Kidney (tissue), 13 donors: ENCODE measurements at regions not wholly inside any gene's neighbourhood (a gene's known extent, or its start where the extent isn't known, plus 50 kb on each side); places are given as distances from the start of the nearest gene placed in this dataset.

ENCODE experiments used
- DNase-seq, 5 donors: peaks; one replicate each; pipeline ENCODE4 v3.0.0-alpha.2; 2013 to 2020
- FAIRE-seq: peaks from 2 replicates; lab custom pipeline; 2012; peaks lifted over from hg19 to GRCh38; lab: Jason Lieb, UNC
- H3K27ac ChIP-seq, 2 donors: one replicate each; pipeline ENCODE4 v1.7.0; 2013; ENCODE audit warnings: low read depth in 2 of 2, low read length in 2 of 2, inconsistent platforms in 1 of 2
- H3K27me3 ChIP-seq: one replicate; pipeline ENCODE4 v1.7.1; 2013; ENCODE audit warnings: low read length, inconsistent platforms; ENCODE audit not compliant: control insufficient read depth, insufficient read depth
- H3K36me3 ChIP-seq, 3 donors: one replicate each; pipeline versions ENCODE4 v1.7.0 to v1.7.1; 2013; ENCODE audit warnings: low read length in 3 of 3, control low read depth in 1 of 3, inconsistent platforms in 1 of 3; ENCODE audit not compliant: insufficient read depth in 3 of 3, control insufficient read depth in 2 of 3
- H3K4me1 ChIP-seq, 3 donors: one replicate each; pipeline versions ENCODE4 v1.7.0 to v1.7.1; 2013; ENCODE audit warnings: low read length in 3 of 3, inconsistent platforms in 1 of 3, low read depth in 1 of 3; ENCODE audit not compliant: control insufficient read depth in 2 of 3, insufficient read depth in 2 of 3
- H3K4me3 ChIP-seq, 3 donors: one replicate each; pipeline versions ENCODE4 v1.7.0 to v1.8.1; 2013; ENCODE audit warnings: low read length in 3 of 3, control low read depth in 1 of 3, inconsistent platforms in 1 of 3
- H3K9ac ChIP-seq, 3 donors: one replicate each; pipeline versions ENCODE4 v1.7.0 to v1.7.1; 2013; ENCODE audit warnings: low read length in 3 of 3, control low read depth in 1 of 3, inconsistent platforms in 1 of 3
- H3K9me3 ChIP-seq, 3 donors: one replicate each; pipeline versions ENCODE4 v1.7.0 to v1.7.1; 2013; ENCODE audit warnings: low read length in 3 of 3, control low read depth in 1 of 3, inconsistent platforms in 1 of 3; ENCODE audit not compliant: control insufficient read depth in 2 of 3, insufficient read depth in 1 of 3
- intact Hi-C: fragments of 100-400 bp; cut with DNase I; formaldehyde crosslinking; loops from one replicate; pipeline ENCODE4 v1.11.1; 2022
- TF ChIP-seq, protein P1 (sequence below): IDR thresholded peaks from 3 replicates; pipeline ENCODE4 v1.5.1; 2012; ENCODE audit warnings: mild to moderate bottlenecking, moderate library complexity, borderline replicate concordance; ENCODE audit not compliant: insufficient read depth; ENCODE audit errors: extremely low read depth
- donor health status: control.
- donor health status: control.
- donor health status: control.
- donor health status: control.
- donor health status: control.
- donor health status: DM: yes; HTN: yes; CAD: no.
- donor health status: Normal renal cell carcinoma (clear cell type).

DNA sequence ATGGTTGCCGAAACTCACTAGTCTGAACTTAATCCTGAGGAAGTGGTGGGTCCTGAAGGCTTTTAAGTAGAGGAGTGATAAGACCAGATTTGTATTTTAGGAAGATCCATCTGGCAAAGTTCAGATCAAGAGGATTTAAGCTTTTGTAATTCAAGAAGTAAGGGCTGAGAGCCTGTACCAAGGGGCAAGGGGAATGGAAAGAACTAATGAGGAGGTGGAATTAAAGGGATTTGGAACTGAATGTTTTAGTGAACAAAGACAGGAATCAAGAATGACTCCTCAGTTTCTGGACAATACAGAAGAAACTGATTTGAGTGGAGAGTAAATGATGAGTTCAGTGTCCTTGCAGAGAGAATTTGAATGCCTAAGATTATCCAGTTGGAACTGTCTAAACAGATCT lies 249.0 kb downstream of the C7orf25 start:
- no peaks in the 10 kb centered on the region for H3K27me3 ChIP-seq
- no peak overlapping the region for H3K27ac ChIP-seq
- FAIRE-seq (no peak), DNase-seq (no peak)
- no peak overlapping the region for H3K9ac ChIP-seq
- H3K36me3 ChIP-seq: no peaks in the 10 kb centered on the region
- H3K9me3 ChIP-seq: peaks cover 0 to 6% (median 5%) of the 10 kb centered on the region in 3 donors
- no peak overlapping the region for H3K4me3 ChIP-seq
- intact Hi-C loops: no loop called here
- no peaks in the 10 kb centered on the region for H3K4me1 ChIP-seq
- TF ChIP-seq, protein P1, sequence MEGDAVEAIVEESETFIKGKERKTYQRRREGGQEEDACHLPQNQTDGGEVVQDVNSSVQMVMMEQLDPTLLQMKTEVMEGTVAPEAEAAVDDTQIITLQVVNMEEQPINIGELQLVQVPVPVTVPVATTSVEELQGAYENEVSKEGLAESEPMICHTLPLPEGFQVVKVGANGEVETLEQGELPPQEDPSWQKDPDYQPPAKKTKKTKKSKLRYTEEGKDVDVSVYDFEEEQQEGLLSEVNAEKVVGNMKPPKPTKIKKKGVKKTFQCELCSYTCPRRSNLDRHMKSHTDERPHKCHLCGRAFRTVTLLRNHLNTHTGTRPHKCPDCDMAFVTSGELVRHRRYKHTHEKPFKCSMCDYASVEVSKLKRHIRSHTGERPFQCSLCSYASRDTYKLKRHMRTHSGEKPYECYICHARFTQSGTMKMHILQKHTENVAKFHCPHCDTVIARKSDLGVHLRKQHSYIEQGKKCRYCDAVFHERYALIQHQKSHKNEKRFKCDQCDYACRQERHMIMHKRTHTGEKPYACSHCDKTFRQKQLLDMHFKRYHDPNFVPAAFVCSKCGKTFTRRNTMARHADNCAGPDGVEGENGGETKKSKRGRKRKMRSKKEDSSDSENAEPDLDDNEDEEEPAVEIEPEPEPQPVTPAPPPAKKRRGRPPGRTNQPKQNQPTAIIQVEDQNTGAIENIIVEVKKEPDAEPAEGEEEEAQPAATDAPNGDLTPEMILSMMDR: no peak

DNA sequence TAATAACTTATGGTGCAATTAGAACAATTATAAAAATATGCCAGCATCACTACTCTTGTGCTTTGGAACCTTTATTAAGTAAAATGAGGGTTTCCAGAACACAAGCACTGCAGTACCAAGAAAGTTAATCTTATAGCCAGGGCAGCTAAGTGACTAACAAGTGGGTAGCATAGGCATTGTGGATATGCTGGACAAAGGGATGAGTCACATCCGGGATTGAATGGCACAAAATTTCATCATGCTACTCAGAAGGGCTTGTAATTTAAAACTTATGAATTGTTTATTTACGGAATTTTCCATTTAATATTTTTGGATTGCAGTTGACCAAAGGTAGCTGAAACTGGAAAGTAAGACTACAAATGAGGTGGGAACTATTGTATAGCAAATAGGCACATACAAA lies 250.6 kb downstream of the C7orf25 start:
- H3K27ac ChIP-seq: no peak overlapping the region
- TF ChIP-seq, protein P1: no peak
- intact Hi-C loops: no loop called here
- H3K9me3 ChIP-seq: peaks cover 0 to 2% (median 0%) of the 10 kb centered on the region in 3 donors
- FAIRE-seq (no peak), DNase-seq (no peak)
- no peaks in the 10 kb centered on the region for H3K27me3 ChIP-seq
- H3K9ac ChIP-seq: no peak overlapping the region
- H3K36me3 ChIP-seq: no peaks in the 10 kb centered on the region
- H3K4me3 ChIP-seq: no peak overlapping the region
- no peaks in the 10 kb centered on the region for H3K4me1 ChIP-seq

DNA sequence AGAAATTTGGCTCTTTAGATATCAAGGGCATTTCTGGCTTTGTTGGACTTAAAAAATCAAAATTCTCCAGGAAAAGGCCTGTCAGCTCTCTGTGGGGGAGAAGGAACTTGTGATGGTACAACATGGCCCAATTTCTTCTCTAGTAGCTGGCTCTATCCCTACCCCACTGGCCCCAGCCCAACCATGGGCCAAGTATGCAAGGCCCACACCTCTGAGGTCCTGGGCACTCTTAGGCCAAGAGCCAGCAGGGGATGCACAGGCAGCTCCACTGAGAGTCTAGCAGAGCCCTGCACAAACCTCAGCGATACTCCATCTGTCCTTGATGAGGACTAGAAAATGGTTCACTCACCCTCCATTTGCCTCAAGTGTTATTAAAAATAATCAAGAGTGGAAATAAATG lies 261.2 kb downstream of the C7orf25 start:
- Histone ChIP-seq H3K4me3 (no peak overlapping the region), H3K27ac (no peak overlapping the region), H3K4me1 (no peaks in the 10 kb centered on the region), H3K9ac (no peak overlapping the region), H3K36me3 (no peaks in the 10 kb centered on the region), H3K9me3 (peaks cover 0 to 3% (median 0%) of the 10 kb centered on the region in 3 donors), H3K27me3 (no peaks in the 10 kb centered on the region)
- TF ChIP-seq, protein P1: no peak
- FAIRE-seq (no peak), DNase-seq (no peak)
- intact Hi-C loops: no loop called here

DNA sequence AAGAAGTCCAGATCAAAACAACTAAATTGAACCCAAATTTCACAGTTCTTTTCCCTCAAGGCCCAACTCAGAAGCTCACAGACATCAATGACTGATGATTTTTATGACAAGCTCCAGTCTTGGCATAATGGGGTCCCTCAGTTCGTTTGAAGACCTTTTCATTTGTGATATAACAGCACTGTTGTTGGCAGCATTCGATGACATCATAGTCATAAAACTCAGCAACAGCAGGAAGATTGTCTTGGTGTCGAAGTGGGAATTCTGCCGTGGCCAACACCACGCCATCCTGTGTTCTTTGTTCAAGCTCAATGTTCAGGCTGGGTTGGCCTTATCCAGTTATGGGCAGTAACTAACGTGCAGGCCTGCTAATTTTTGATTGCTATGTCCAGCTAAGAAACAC lies 261.7 kb downstream of the C7orf25 start:
- intact Hi-C loops: no loop called here
- Histone ChIP-seq H3K36me3 (no peaks in the 10 kb centered on the region), H3K27ac (no peak overlapping the region), H3K4me1 (no peaks in the 10 kb centered on the region), H3K9me3 (peaks cover 0 to 1% (median 0%) of the 10 kb centered on the region in 3 donors), H3K27me3 (no peaks in the 10 kb centered on the region), H3K9ac (no peak overlapping the region), H3K4me3 (no peak overlapping the region)
- TF ChIP-seq, protein P1: no peak
- FAIRE-seq: no peak
- DNase-seq: no peak
